DND-41 (cell line): ENCODE measurements at regions not wholly inside any gene's neighbourhood (a gene's known extent, or its start where the extent isn't known, plus 50 kb on each side); places are given as distances from the start of the nearest gene placed in this dataset.

ENCODE experiments used
- ATAC-seq: fragments of 200-7000 bp; cut with Tn5 transposase; 3 replicates; pipeline ENCODE4 v1.9.1; 2021; ENCODE audit warnings: low read depth; ENCODE audit not compliant: insufficient read depth
- DNase-seq: peaks from one replicate; pipeline ENCODE4 v3.0.0-alpha.2; 2020
- H2AFZ ChIP-seq: 2 replicates; pipeline ENCODE4 v1.6.0; 2012; ENCODE audit warnings: low read depth, low read length
- H3K27ac ChIP-seq: 2 replicates; pipeline ENCODE4 v1.5.1; 2012; ENCODE audit warnings: low read length, inconsistent platforms
- H3K27me3 ChIP-seq: fragments of 200-600 bp; sonication (generic); 2 replicates; pipeline ENCODE4 v1.6.0; 2012; ENCODE audit warnings: low read length, mild to moderate bottlenecking, inconsistent platforms; ENCODE audit not compliant: insufficient read depth, poor library complexity
- H3K36me3 ChIP-seq: 2 replicates; pipeline ENCODE4 v1.5.1; 2012; ENCODE audit warnings: low read length, inconsistent platforms; ENCODE audit not compliant: insufficient read depth
- H3K4me1 ChIP-seq: 2 replicates; pipeline ENCODE4 v1.5.1; 2012; ENCODE audit warnings: mild to moderate bottlenecking, low read length; ENCODE audit not compliant: insufficient read depth
- H3K4me2 ChIP-seq: 2 replicates; pipeline ENCODE4 v1.6.0; 2012; ENCODE audit warnings: mild to moderate bottlenecking, moderate library complexity, low read length, inconsistent platforms; ENCODE audit not compliant: insufficient read depth
- H3K4me3 ChIP-seq, 2 experiments: fragments of 200-600 bp in 1 of 2; shearing (Covaris generic) in 1 of 2; 2 replicates each; pipeline ENCODE4 v1.5.1; 2012 to 2016; ENCODE audit warnings: inconsistent platforms in 2 of 2, low read length in 2 of 2, mild to moderate bottlenecking in 2 of 2, low read depth in 1 of 2, moderate library complexity in 1 of 2
- H3K79me2 ChIP-seq: 2 replicates; pipeline ENCODE4 v1.6.0; 2012; ENCODE audit warnings: low read length, inconsistent platforms; ENCODE audit not compliant: insufficient read depth
- H3K9ac ChIP-seq: 2 replicates; pipeline ENCODE4 v1.6.0; 2012; ENCODE audit warnings: low read depth, mild to moderate bottlenecking, inconsistent platforms, low read length, moderate library complexity
- H3K9me3 ChIP-seq: 2 replicates; pipeline ENCODE4 v1.5.1; 2012; ENCODE audit warnings: low read length, moderate library complexity, mild to moderate bottlenecking, inconsistent platforms; ENCODE audit not compliant: insufficient read depth, severe bottlenecking
- H4K20me1 ChIP-seq: 2 replicates; pipeline ENCODE4 v1.6.0; 2012; ENCODE audit warnings: low read length; ENCODE audit not compliant: insufficient read depth
- EZH2 ChIP-seq: IDR thresholded peaks from 3 replicates; pipeline ENCODE4 v1.6.1; 2012; ENCODE audit warnings: borderline replicate concordance, low read depth, mild to moderate bottlenecking, moderate library complexity, low read length, inconsistent platforms; ENCODE audit not compliant: severe bottlenecking
- TF ChIP-seq, protein P1 (sequence below): IDR thresholded peaks from 2 replicates; pipeline ENCODE4 v1.5.1; 2012; ENCODE audit warnings: borderline replicate concordance, low read length, moderate library complexity, mild to moderate bottlenecking; ENCODE audit not compliant: poor library complexity, severe bottlenecking; ENCODE audit errors: extremely low read depth

DNA sequence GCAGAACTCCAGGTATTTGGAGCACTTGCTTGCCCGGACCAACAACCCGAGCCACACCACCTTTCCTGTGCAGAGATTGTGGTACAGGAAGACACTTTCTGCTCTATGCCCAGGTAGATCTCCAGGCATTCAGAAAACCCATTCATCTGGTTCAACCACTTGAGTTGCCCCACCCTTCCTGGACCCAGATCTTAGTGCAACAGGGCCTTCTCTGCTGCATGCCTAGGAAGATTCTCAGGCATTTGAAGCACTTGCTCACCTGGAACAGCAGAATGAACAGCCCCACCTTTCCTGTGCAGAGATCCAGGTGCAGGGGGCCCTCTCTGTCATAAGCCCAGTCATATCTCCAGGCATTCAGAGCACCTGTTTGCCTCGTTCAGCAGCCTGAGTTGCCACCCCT lies 412.8 kb upstream of the MGAT4C start:
- Histone ChIP-seq H3K27me3 (no peaks in the 10 kb centered on the region), H3K4me1 (no peaks in the 10 kb centered on the region), H3K4me2 (no peak overlapping the region)

DNA sequence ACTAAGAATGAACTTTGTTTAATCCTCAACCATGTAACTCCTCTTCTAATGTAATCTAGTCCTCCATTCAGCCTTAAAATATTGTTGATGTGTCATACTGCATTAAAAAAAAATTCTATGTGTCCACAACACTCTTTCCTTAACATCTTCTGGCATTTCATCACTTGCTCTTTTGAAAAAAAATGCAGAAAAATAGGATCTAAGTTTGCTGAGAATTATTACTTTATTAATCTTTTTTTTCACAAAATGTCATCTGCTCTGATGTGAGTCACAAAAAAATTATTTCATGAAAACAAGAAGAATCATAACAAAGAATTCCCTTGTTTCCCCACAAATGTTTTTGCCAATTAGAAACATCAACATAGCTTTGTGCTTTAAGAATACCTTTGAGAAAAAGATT lies 410.1 kb upstream of the MGAT4C start:
- Histone ChIP-seq H3K4me2 (no peak overlapping the region), H3K4me1 (no peaks in the 10 kb centered on the region), H3K79me2 (no peaks in the 10 kb centered on the region), H3K9ac (no peak overlapping the region), H3K9me3 (no peaks in the 10 kb centered on the region), H4K20me1 (no peaks in the 10 kb centered on the region), H3K4me3 (no peak overlapping the region), H3K27me3 (no peaks in the 10 kb centered on the region), H3K36me3 (no peaks in the 10 kb centered on the region), H3K27ac (no peak overlapping the region), H2AFZ (no peak overlapping the region)
- no peak for DNase-seq
- ATAC-seq: no peak
- no peak for TF ChIP-seq EZH2
- TF ChIP-seq, protein P1, sequence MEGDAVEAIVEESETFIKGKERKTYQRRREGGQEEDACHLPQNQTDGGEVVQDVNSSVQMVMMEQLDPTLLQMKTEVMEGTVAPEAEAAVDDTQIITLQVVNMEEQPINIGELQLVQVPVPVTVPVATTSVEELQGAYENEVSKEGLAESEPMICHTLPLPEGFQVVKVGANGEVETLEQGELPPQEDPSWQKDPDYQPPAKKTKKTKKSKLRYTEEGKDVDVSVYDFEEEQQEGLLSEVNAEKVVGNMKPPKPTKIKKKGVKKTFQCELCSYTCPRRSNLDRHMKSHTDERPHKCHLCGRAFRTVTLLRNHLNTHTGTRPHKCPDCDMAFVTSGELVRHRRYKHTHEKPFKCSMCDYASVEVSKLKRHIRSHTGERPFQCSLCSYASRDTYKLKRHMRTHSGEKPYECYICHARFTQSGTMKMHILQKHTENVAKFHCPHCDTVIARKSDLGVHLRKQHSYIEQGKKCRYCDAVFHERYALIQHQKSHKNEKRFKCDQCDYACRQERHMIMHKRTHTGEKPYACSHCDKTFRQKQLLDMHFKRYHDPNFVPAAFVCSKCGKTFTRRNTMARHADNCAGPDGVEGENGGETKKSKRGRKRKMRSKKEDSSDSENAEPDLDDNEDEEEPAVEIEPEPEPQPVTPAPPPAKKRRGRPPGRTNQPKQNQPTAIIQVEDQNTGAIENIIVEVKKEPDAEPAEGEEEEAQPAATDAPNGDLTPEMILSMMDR: no peak

More for the DNA sequence above, 412.8 kb upstream of the MGAT4C start:
- Histone ChIP-seq H3K79me2 (no peaks in the 10 kb centered on the region), H3K36me3 (no peaks in the 10 kb centered on the region), H3K4me3 (no peak overlapping the region), H4K20me1 (no peaks in the 10 kb centered on the region), H2AFZ (no peak overlapping the region), H3K9ac (no peak overlapping the region), H3K27ac (no peak overlapping the region), H3K9me3 (no peaks in the 10 kb centered on the region)
- ATAC-seq (no peak), DNase-seq (no peak)
- no peak for TF ChIP-seq EZH2
- TF ChIP-seq, protein P1: no peak

GRCh38 chr12:86663716-86664115 lies 407.5 kb upstream of the MGAT4C start:
- no peaks in the 10 kb centered on the region for H3K36me3 ChIP-seq
- no peak for TF ChIP-seq EZH2
- TF ChIP-seq, protein P1: no peak
- no peak overlapping the region for H3K4me2 ChIP-seq
- no peaks in the 10 kb centered on the region for H3K9me3 ChIP-seq
- no peaks in the 10 kb centered on the region for H3K4me1 ChIP-seq
- no peaks in the 10 kb centered on the region for H4K20me1 ChIP-seq
- ATAC-seq: no peak
- DNase-seq: no peak
- H3K4me3 ChIP-seq: no peak overlapping the region
- no peaks in the 10 kb centered on the region for H3K27me3 ChIP-seq
- no peaks in the 10 kb centered on the region for H3K79me2 ChIP-seq
- H3K9ac ChIP-seq: no peak overlapping the region
- no peak overlapping the region for H3K27ac ChIP-seq
- no peak overlapping the region for H2AFZ ChIP-seq

- DNase-seq: no peak
- Histone ChIP-seq H4K20me1 (no peaks in the 10 kb centered on the region), H3K4me1 (no peaks in the 10 kb centered on the region), H3K9me3 (no peaks in the 10 kb centered on the region), H3K4me3 (no peak overlapping the region), H3K4me2 (no peak overlapping the region), H3K9ac (no peak overlapping the region), H3K79me2 (no peaks in the 10 kb centered on the region), H2AFZ (no peak overlapping the region), H3K27me3 (no peaks in the 10 kb centered on the region), H3K27ac (no peak overlapping the region), H3K36me3 (no peaks in the 10 kb centered on the region)
- TF ChIP-seq, protein P1: no peak
- TF ChIP-seq EZH2: no peak
- ATAC-seq: no peak
Measured at GRCh38 chr12:86663173-86663572, 407.0 kb upstream of the MGAT4C start.
